ENCODE measurements at regions not wholly inside any gene's neighbourhood (a gene's known extent, or its start where the extent isn't known, plus 50 kb on each side); places are given as distances from the start of the nearest gene placed in this dataset.

DNA sequence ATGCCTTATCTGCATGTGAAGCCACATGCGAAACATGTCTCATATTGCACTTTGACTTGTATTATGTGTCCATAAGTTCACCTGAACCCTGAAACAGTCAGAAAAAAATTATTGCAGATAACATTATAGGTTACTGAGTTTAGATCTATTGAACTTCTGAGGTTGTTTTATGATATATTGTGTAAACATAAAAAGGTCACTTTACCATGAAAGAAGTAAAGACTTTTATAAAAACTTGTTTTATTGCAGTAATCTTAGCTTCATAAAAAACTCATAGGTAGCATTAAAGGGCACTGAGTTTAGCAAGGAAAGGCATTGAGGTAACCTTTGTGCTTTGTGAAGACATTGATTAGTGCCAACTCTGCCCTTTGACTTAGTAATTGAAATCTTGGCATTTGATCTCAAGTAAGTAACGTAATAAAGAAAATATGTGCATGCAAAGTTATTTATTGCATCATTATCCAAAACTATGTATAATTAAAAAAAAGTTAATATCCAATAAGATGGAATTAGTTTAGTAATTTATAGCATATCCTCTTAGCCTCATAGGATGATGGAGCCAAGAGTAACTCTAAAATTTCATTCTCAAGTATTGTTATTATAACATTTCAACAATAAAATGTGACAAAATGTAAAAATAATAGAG, 313.3 kb upstream of the ATP2B1 start:
- ATAC-seq, result no peak

DNA sequence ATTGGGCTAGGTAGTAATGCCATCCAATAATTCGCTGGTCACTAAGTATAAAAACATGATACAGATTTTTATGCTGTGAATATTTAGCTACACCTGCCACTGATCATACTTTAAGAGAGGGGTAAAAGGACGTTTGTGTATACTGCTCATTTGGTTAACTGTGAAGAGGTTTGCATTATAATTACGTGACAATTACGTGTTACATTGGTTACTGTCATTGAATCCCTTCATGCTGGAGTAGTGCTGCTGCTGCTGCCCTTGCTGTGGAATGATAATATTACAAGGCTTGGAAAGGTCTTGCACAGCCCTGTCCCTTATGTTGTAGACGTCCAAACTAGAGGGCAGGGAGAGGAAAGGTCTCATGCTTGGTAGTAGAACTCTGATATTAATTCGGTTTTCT, 312.2 kb upstream of the ATP2B1 start:
- ATAC-seq, result no peak

DNA sequence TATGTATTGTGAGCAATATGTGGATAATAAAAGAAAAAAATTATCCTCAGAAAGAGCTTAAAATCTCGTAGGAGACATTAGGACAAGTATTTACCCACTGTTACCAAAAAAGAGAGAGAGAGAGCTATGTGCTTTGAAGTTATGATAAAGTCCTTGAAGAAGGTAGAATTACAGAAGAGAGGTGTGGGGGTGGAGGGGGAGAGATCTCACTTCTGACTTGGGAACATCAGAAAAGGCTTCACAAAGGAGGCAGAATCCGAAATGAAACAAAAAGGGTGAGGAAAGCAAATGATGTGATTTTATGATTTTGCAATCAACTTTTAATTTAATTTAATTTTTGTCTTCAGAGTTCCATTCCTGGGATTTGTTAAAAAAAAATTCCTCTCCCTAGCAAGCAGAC, 311.8 kb upstream of the ATP2B1 start:
- no peak for ATAC-seq

DNA sequence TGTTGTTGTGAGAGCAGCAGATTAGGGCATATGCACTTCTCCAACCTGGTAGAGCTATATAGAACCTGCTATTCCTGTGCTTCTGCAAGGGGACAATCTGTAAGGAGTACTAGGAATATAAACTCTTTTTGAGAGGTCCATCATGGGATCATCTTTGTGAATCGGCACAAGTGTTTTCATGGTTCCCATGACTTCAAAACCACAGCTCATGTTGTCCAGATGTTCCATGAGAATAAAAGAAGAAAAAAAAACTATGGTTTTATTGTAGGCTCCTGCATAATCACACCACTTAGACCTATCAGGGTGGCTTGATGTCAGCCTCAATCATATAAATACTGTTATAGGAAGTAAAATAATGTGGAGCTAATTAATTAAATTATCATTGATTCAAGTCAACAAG, 311.4 kb upstream of the ATP2B1 start:
- ATAC-seq, result no peak

DNA sequence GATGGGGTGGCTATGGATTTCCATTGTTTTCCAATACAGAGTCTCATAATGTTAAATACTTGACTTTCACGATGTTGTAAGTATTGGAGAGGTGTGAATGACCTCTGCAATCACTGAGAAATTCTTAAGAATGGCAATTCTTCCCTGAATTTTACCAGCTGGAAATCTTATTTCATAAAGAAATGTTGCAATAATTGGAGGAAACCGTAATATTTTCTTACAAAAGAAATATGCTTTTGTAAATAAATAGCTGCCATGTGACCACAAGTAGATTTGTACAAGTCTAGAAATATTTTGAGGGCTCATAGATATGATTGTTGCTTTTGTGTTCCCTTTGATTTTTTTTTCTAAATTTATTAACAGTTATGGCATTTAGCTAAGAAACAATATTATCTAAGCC, 308.7 kb upstream of the ATP2B1 start:
- ATAC-seq, result no peak

DNA sequence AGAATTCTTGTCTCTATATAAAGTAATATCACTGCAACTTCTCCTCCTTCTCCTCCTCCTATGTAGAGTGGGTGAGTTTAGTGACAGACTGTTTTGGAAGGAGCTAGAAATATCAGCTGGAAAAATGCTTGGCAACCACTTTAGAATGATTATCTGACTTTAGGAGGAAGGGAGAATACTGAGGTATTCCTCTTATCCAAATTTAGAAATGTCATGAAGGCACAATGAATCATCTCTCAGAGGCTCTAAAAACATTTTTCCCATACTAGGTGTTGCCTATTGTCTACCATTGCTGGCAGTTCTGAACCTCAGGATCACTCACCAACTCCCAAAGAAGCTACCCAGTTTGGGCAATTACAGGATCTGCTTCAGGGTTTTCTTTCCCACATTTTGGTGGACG, 306.6 kb upstream of the ATP2B1 start:
- no peak for ATAC-seq

DNA sequence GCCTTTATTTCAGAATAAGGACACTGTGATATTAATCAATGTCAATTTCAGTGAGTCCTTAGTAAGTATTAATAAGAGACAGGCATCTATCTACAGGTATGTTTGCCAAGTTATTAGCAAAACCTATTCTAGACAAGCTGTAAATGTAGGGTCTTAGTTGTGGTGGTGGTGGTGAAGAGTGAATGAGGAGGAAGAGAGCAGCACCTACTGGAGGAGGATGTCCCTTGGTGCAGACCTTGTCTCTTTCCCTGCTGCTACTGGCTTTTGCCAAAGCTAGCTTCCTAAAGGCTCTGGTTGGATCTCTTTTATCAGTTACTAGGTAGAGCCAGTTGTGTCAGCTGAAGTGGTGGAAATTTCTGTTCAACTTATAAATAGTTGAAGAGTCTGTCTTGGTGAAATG, 304.8 kb upstream of the ATP2B1 start:
- ATAC-seq, result no peak

DNA sequence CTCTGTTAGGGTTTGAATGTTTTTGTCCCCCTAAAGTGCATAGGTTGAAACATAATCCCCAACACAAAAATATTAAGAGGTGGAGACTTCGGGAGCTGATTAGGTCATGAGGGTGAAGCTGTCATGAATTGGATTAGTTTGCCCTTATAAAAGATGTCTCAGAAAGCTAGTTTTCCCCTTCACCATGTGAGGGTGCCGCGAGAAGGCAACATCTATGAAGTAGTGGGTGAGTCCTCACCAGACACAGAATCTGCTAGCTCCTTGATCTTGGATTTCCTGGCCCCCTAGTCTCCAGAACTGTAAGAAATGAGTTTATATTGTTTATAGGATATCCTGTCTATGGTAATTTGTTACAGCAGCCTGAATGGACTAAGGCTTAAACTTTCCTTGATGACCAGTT, 301.5 kb upstream of the ATP2B1 start:
- ATAC-seq, result no peak

DNA sequence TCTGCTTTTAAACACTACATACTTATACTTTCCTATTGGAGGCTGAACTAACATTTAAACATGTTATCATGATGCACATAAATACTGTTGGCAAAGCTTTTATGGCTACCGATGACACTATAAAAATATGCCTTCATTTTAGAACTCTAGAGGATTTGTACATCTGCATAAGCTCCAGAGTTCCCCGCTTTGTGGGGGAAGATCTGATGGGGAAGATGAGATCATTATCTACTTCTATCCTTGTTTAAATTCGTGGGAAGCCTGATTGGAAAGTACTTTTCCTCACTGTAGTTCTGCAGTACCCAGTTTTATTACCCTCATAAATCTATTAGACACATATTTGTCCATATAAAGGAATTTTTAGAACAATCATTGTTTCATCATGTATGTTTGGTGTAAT, 299.6 kb upstream of the ATP2B1 start:
- no peak for ATAC-seq

DNA sequence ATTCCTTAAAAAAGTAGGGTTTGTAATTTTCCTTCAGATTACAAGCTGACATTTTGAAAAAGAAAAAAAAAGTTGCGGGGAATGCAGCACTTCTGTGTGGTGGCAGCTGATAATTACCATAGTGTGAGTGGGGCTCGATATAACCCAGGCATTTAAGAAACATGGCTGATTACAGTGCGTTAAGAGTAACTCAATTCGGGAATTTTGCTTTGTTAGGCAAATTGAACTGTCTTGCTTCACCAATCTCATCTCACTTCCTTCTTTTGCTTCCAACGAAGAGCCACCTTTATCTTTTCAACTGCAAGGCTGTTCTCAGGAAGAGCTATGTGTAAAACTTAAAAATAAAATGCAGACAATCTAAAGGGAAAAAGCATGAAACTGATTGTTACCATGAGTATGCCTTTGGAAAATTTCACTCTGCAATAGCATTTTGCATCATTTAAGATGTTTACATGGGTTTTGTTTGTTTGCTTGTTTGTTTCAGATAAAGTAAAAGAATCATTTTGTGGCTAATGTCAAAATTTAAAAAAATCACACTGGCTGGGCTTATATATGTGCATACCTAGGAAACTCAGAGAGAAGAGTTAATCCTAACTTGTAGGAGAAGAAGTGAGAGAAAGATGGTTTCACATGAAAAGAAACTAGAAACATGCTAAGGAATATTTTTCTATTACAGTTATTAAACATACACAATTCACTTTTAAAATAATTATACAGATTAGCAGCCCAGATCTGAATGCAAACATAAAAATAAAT, 295.9 kb upstream of the ATP2B1 start:
- no peak for ATAC-seq

DNA sequence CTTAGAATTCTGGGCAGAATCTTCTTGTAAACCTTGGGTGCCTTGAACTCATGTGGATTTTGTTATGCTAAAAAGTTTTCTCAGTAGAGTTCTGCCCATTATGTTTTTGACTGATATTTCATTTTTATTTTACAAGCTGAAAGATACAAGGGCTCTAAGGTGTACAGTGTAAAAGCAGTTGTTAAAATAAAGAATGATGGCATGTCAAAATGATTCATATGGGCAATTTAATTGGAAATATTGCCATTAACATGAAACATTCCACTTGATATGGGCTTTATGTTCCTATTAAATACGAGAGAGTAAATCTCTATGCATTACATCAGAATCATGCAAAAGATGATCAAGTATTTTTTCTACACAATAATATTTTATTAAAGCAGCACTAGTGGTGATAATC, 295.1 kb upstream of the ATP2B1 start:
- no peak for ATAC-seq

DNA sequence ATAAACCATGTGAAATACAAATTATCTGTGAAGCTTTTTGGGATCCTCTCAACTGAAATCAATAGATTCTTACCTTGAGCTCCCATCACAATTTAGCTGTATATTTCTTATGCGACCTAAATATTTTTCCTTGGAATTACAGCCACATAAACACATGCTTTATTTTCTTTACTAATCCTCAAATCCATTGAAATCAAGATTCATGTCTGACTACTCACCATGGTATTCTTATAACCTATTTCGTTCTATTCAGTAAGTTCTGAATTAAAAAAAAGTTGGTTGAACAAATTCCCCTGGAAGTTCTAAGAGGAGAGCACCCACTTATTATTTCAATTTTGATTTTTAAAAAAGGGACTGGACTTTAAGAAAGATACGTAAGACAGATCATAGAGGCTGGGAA, 292.1 kb upstream of the ATP2B1 start:
- ATAC-seq, result no peak

DNA sequence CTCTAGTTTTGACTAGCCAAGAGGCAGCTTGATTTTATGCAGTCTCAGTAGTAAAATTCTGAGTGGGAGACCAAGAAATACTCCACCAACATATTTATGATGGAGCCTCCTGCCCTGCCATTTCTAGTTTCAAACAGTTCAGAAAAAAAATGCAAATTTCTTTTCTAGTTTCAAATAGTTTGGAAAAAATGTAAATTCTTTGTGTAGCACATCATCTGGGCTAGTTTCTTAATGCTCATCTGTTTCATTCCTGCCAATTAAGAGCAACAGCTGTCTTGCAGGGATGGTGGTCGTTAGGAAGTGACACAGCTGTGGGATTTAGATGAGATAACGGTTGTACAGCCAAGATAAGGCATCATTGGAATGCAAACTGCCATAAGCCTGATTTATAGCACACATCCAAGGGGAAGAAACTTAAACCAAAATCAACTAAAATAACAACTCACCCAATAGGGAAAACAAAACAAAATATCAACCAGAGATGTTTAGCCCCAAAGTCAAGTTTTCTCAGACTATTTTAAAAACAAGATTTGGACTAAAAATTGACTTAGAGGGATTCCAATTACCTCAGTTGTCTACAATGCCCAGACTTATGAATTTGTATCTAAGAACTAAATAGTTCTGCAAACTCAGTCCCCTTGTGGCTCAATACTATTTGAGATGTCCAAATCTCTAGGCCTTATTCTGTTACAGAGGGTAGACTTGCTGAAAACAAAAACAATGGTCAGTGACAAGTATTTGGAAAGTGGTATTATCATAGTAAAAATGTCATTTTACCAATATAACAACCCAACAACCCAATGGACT, 291.3 kb upstream of the ATP2B1 start:
- no peak for ATAC-seq

DNA sequence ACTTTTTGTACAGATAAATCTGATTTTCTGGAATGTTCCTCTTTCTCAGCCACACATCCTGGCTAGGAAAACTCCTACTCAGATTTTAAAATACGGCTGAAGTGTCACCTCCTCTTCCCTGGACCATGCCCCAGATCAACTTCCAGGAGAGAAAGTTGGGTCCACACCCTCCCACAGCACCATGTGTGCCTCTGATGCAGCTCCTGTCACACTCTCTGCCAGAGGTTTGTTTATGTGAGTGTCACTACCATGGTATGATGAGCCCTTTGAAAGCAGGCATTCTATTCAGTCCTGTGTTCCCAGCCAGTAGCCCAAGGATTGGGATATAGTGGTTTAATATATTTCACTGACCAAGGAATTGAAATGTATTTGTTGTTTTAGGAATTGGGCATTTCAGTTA, 287.2 kb upstream of the ATP2B1 start:
- ATAC-seq, result no peak

DNA sequence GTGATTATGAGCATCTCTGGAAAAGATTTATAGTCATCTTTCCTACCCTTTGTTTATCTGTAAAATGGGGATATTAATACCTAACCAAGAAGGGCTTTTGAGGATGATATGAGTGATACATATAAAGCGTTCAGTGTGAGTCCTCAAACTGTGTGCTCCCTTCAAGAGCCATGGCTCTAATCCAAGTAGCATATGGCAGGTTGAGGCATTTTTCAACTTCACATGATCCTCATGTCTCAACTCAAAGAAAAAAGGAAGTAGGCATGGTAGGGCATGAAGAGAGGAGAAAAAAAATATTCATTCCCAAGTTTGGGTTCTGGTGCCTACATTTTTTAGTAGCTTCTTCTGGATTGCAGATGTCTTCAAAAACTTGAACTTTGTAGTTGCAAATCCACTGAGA, 286.3 kb upstream of the ATP2B1 start:
- no peak for ATAC-seq

DNA sequence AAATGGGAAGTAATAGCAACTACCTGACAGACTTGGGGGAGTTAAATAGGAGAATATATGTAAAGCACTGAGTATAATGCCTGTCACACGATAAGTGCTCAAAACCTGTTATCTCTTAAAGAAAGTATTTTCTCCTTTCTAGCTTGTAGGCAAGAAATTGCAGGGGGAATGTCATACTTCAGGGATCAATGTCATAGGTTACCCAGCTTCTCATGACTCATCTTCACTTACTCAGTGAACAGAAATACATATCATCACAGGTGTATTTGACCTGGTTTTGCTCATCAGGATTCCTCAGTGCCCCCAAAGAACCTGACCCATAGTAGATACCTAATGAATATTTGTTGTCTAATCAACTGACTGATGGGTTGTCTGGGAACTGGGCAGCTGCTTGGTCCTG, 285.0 kb upstream of the ATP2B1 start:
- no peak for ATAC-seq

DNA sequence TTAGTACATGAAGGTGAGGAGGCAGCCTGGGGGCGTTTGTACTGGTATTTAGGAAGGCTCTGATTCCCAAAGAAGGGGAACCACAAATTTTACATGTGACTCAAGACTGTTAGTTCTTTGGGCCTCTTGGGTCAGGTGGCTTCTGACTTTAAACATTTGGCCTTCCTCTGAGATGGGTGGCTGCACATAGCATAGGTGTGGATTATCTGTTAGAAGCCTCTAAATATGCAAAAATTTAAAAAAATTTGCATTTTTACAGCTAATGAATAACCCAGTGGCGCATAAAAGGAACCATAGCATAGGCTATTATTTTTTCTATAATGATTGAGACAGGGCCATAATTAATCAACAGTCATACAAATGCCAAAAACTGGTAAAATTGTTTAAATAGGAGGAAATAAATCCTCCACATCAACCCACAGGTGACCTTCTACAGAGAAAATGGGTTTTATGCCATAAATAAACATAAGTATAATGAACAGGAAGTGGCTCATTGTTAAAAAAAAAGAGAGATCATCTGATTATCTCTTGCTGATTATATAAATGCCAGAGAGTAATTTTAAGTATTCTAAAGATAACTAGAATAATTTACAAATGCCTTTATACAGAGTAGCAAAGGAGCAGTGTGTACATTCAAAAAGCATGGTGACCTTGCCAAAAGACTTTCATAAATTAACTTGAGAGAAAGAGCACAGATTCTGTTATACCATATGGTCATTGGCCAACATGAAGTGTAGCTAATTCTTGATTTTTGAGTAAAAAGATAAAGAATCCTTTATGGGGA, 284.2 kb upstream of the ATP2B1 start:
- ATAC-seq, result no peak

DNA sequence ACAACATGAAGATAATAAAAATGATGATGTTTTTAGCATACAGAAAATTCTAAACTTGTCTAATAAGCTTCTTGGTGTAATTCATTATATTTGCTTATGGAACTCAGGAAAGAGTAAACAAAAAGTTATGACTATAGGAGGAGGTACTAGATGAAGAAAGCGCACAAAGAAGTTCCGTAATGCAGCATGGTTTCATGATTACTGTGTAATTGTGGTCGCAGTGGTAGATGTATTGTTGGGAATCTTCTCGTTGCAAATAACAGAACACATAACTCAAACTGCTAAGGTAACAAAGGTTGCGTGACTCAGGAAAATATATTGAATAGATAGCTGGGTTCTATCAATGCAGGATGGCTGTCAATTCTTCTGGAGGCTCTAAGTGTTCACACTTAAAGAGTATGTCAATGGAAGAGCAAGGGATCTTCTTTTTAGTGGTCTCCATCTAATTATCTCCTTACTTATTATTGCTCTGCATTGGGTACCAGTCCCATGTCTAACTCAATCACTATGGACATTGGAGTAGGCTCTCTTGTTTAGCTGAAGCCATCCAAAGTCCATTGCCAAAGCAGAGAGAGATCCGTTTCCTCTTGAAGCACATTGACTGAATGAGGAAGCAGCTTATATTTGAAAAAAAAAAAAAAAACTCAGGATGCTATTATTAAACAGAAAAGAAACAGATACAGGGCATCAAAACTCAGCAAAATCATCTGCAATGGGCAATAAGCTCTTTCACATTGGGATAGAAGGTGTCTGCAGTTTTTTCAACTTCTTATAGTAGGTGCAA, 283.4 kb upstream of the ATP2B1 start:
- no peak for ATAC-seq

DNA sequence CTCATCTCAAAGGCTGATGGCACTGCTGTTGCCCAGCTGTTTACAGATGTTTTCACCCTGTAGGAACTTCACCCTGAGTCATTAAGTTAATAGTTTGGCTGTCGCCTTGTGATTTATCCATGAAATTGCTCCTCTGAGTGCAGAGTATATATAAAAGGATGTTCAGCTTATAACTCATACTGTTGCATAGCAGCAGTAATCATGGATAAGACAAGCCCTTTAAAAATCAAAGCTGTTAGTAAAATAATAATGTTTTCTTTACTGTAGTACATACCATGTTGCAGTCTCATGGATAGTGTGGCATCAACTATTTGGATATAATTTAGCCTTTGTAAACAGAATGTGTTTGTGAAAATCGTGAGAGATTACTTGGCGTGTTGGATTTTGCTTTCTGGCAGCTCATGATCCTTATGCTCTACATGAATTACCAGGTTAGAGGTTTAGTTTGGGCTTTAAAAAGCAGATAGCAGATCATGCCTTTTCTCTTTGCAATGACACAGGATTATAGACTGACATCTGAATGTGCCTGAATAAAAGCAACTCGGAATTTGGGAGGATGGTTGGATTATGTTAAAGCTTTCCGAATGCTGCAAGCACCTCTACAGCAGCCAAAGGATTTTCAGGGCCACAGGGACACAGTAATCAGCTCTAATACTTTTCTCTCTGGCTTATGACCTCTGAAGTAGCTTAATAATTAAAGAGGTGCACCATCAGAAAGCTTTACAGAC, 279.7 kb upstream of the ATP2B1 start:
- ATAC-seq, result no peak

DNA sequence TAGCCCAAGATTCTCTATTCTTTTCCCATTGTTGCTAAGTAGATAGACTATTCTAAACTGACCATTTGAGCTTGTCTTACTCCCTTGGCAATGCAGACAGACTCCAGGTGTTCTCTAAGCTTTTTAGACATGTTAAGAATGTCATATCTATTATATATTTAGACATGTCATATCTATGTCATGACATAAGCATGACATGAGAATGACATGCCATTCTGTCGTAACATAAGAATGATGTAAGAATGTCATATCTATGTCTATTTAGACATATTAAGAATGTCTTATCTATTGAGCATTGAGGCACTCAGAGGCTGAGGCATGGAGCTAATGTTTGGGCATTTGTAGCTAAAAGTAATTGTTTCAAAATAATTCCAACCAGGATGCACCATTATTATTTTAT, 277.3 kb upstream of the ATP2B1 start:
- ATAC-seq, result no peak

DNA sequence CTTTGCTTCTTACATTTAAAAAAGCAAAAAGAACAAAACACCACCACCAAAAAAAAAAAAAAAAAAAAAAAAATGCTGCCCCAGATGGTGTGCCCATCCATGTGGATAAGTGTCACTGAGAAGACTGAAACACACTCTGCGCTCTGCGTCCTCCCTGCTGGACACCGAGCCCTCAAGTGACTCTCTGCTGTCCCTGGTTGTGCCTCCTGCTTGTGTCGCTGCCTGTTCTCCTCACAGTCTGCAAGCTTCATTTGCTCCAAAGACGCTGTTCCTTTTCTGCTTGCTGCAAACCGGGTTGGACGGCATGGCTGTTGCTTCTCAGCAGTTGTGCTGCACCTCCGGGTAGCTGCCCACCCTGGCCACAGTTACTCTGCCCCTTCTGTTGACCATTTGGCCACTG, 276.2 kb upstream of the ATP2B1 start:
- ATAC-seq, result no peak

DNA sequence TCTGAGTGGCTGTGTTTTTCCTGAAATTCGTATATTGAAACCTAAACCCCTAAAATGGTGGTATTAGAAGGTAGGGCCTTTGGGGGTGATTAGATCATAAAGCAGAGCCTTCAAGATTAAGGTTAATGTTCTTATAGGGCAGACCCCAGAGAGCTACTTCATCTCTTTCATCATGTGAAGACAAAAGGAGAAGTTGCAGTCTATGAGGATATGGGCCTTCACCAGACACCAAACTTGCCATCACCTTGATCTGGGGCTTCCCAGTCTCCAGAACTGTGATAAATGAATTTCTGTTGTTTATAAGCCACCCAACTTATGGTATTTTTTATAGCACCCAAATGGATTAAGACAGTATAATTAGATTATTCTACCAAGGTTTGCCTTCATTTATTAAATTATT, 275.0 kb upstream of the ATP2B1 start:
- no peak for ATAC-seq

Data from esophagus mucosa (tissue), 1 donor.